AG09309 (cell line): ENCODE measurements at regions not wholly inside any gene's neighbourhood (a gene's known extent, or its start where the extent isn't known, plus 50 kb on each side); places are given as distances from the start of the nearest gene placed in this dataset.

Experiments used
- DNase-seq: peaks from one replicate; pipeline ENCODE4 v3.0.0-alpha.2; 2010; ENCODE audit warnings: low read depth
- H3K4me3 ChIP-seq: 2 replicates; pipeline ENCODE4 v1.5.1; 2011; ENCODE audit warnings: mild to moderate bottlenecking, low read depth, low read length, moderate library complexity; ENCODE audit not compliant: control insufficient read depth
- TF ChIP-seq, protein P1 (sequence below): IDR thresholded peaks from 2 replicates; pipeline ENCODE4 v1.5.1; 2011; ENCODE audit warnings: mild to moderate bottlenecking, low read depth, low read length, inconsistent platforms; ENCODE audit not compliant: insufficient read depth, control insufficient read depth; ENCODE audit errors: missing control alignments

- no peak overlapping the region for H3K4me3 ChIP-seq
- DNase-seq = no peak
- TF ChIP-seq, protein P1, sequence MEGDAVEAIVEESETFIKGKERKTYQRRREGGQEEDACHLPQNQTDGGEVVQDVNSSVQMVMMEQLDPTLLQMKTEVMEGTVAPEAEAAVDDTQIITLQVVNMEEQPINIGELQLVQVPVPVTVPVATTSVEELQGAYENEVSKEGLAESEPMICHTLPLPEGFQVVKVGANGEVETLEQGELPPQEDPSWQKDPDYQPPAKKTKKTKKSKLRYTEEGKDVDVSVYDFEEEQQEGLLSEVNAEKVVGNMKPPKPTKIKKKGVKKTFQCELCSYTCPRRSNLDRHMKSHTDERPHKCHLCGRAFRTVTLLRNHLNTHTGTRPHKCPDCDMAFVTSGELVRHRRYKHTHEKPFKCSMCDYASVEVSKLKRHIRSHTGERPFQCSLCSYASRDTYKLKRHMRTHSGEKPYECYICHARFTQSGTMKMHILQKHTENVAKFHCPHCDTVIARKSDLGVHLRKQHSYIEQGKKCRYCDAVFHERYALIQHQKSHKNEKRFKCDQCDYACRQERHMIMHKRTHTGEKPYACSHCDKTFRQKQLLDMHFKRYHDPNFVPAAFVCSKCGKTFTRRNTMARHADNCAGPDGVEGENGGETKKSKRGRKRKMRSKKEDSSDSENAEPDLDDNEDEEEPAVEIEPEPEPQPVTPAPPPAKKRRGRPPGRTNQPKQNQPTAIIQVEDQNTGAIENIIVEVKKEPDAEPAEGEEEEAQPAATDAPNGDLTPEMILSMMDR = no peak
These were observed 90.5 kb upstream of the IRX6 start for GRCh38 chr16:55233464-55233863.

DNA sequence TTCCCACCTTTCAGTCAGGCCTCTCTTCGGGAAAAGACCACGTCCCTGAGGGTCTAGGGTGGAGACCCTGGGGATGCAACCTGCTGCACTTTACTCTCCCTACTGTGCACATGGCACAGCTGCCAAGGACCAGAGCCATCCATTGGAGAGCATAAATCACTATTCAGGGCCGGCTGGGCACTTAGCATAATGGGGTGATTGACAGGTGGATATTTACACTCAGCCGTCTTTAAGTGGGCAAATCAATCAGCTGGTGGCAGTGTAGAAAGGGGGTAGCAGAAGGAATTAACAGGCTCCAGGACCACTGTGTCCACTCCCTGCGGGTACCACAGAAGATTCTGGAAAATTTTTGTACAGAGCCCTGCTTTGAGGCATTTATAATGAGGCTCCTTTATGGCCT is 87.3 kb upstream of the IRX6 start:
- DNase-seq = no peak
- TF ChIP-seq, protein P1 = no peak
- H3K4me3 ChIP-seq = no peak overlapping the region

DNA sequence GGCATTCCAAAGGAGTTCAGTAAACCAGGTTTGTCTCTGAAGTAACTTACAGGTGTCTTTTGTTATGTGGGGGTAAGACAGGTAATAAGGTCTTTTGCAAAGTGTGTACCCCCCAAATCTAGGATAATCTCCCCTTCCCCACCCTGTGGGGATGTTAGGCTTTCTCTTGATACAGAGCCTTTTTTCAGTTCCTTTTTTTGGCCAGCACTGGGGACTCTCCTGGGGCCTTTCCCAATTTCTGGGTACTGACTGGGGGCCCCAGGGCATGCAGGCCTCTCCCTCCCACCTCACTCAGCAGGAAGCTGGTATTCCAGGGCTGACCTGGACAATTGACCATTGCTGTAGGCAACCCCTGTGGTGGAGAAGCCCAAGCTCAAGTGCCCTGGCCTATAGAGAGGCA is 84.3 kb upstream of the IRX6 start:
- TF ChIP-seq, protein P1 = no peak
- no peak overlapping the region for H3K4me3 ChIP-seq
- DNase-seq = no peak

DNA sequence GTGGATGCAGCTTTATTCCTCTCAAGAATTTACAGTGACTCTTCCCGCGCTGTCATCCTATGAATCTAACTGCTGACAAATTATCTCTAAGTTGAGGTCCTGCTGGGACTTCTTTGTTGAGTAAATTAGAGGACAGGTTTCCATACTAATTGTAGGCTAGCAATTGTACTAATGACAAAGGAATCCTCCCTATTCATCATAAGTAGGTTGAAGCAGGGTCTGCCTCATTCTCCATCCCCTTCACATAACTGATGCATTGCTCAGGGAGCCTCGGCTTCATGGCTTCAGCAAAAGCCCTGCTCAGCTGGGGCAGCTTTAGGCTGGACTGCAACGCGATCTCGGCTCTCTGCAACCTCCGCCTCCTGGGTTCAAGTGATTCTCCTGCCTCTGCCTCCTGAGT is 83.1 kb upstream of the IRX6 start:
- no peak for DNase-seq
- H3K4me3 ChIP-seq = no peak overlapping the region
- TF ChIP-seq, protein P1 = no peak

DNA sequence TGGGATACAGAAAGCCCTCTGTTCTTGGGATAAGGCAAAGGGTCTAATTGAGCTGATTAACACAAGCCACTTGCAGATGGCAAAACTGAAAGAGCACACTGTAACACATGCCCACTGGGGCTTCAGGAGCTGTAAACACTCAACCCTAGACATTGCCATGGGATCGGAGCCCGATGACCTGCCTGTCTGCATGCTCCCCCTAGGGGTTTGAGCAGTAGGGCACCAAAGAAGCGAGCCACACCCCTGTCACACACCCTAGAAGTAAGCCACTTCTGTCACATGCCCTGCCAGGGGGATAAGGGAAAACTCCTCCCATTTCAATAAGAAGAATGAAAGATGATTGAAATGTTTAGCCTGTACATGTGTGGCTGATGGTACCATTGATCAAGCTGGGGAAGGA is 81.3 kb upstream of the IRX6 start:
- no peak for DNase-seq
- H3K4me3 ChIP-seq = no peak overlapping the region
- TF ChIP-seq, protein P1 = no peak

GRCh38 chr16:55248058-55248457 is 75.9 kb upstream of the IRX6 start:
- TF ChIP-seq, protein P1 = no peak
- no peak overlapping the region for H3K4me3 ChIP-seq
- no peak for DNase-seq

DNA sequence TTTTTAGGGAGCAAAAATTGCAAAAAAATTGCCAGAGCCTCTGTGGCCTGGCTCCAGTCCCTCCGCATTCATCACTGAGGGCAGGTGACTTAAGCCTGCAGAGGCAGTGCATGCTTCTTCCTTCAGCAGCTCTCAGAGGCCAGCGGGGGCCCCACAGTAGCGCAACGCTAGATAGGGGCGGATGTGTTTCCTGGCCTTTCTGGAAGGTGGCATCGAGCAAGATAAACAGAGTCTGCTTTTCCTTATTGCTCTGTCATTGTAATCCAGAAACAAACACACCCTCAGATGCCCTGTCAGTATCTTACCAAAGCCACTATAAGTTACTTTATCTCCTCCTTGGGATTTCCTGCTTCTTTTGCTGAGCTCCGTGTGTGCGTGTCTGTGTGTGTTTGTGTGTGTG is 75.5 kb upstream of the IRX6 start:
- TF ChIP-seq, protein P1 = no peak
- no peak overlapping the region for H3K4me3 ChIP-seq
- no peak for DNase-seq
